Prostate gland (tissue), 2 donors: ENCODE measurements at regions not wholly inside any gene's neighbourhood (a gene's known extent, or its start where the extent isn't known, plus 50 kb on each side); places are given as distances from the start of the nearest gene placed in this dataset.

ENCODE experiments used
- DNase-seq: peaks from one replicate; pipeline ENCODE4 v3.0.0-alpha.2; 2019; ENCODE audit warnings: low spot score
- H3K27ac ChIP-seq, 2 donors: fragments of 200-600 bp; sonication (generic); 2 replicates each; pipeline ENCODE4 v1.5.1; 2017 to 2019
- H3K27me3 ChIP-seq: fragments of 200-600 bp; sonication (generic); replicated peaks from 2 replicates; pipeline ENCODE4 v1.5.1; 2019; ENCODE audit not compliant: insufficient read depth
- H3K36me3 ChIP-seq, 2 donors: fragments of 200-600 bp; sonication (generic); 1 replicate in 1 of 2; 2 replicates in 1 of 2; pipeline versions ENCODE4 v1.5.1 to v1.8.1; 2017 to 2019
- H3K4me1 ChIP-seq: fragments of 200-600 bp; sonication (generic); replicated peaks from 2 replicates; pipeline ENCODE4 v1.5.1; 2019
- H3K4me3 ChIP-seq, 2 donors: fragments of 200-600 bp; sonication (generic); 2 replicates each; pipeline ENCODE4 v1.5.1; 2017 to 2019
- H3K9me3 ChIP-seq: fragments of 200-600 bp; sonication (generic); 2 replicates; pipeline ENCODE4 v1.5.1; 2017
- POLR2A ChIP-seq: fragments of 450-650 bp; IDR thresholded peaks from one replicate; pipeline ENCODE4 v1.6.1; 2016; ENCODE audit warnings: antibody characterized with exemption, mild to moderate bottlenecking
- POLR2AphosphoS5 ChIP-seq: sonication (generic); formaldehyde crosslinking; IDR thresholded peaks from one replicate; pipeline ENCODE4 v1.6.1; 2017; ENCODE audit warnings: antibody characterized with exemption
- WGBS: methylation state at CpG from one replicate; pipeline ENCODE4 v1.1.5; 2018; 5-methylcytosine and 5-hydroxymethylcytosine counted together
- intact Hi-C: fragments of 100-400 bp; cut with DNase I; formaldehyde crosslinking; loops from one replicate; pipeline ENCODE4 v1.14.2; 2022
- TF ChIP-seq, protein P1 (sequence below), 4 experiments: fragments of 200-600 bp in 2 of 4; fragments of 450-650 bp in 2 of 4; sonication (generic) in 2 of 4; IDR thresholded peaks; 1 replicate in 3 of 4; 2 replicates in 1 of 4; pipeline ENCODE4 v1.5.1; 2016 to 2019; ENCODE audit warnings: antibody characterized with exemption in 4 of 4, mild to moderate bottlenecking in 2 of 4, moderate library complexity in 2 of 4

DNA sequence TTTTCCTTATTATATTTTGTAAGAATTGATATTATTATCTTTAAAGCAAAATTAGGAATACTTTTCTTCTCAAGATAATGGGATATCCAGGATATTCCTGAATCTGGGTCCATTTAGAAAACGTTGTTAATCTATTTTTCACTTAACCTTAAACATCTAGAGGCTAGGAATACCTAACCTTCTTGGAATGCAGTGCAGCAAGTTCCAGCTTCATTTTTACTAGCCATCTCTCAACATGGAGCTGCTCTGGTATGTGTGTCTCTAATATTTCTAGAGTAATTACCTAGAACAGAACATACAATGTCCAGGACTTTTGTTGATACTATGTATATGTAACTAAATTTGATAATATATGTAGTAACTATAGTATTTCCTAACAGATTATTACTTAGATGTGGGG, 87.8 kb upstream of the NLGN4Y start:
- TF ChIP-seq POLR2A (no peak), POLR2AphosphoS5 (no peak)
- TF ChIP-seq, protein P1, sequence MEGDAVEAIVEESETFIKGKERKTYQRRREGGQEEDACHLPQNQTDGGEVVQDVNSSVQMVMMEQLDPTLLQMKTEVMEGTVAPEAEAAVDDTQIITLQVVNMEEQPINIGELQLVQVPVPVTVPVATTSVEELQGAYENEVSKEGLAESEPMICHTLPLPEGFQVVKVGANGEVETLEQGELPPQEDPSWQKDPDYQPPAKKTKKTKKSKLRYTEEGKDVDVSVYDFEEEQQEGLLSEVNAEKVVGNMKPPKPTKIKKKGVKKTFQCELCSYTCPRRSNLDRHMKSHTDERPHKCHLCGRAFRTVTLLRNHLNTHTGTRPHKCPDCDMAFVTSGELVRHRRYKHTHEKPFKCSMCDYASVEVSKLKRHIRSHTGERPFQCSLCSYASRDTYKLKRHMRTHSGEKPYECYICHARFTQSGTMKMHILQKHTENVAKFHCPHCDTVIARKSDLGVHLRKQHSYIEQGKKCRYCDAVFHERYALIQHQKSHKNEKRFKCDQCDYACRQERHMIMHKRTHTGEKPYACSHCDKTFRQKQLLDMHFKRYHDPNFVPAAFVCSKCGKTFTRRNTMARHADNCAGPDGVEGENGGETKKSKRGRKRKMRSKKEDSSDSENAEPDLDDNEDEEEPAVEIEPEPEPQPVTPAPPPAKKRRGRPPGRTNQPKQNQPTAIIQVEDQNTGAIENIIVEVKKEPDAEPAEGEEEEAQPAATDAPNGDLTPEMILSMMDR (IDR thresholded peaks at IDR 0.05) = no peak
- DNase-seq = no peak
- H3K4me1 ChIP-seq = no peaks in the 10 kb centered on the region
- intact Hi-C loops = no loop called here
- WGBS = 21% methylated on average over 1 of the region's 1 CpG
- no peaks in the 10 kb centered on the region for H3K9me3 ChIP-seq
- H3K27ac ChIP-seq = no peak overlapping the region
- H3K36me3 ChIP-seq = no peaks in the 10 kb centered on the region
- no peaks in the 10 kb centered on the region for H3K27me3 ChIP-seq
- H3K4me3 ChIP-seq = no peak overlapping the region

DNA sequence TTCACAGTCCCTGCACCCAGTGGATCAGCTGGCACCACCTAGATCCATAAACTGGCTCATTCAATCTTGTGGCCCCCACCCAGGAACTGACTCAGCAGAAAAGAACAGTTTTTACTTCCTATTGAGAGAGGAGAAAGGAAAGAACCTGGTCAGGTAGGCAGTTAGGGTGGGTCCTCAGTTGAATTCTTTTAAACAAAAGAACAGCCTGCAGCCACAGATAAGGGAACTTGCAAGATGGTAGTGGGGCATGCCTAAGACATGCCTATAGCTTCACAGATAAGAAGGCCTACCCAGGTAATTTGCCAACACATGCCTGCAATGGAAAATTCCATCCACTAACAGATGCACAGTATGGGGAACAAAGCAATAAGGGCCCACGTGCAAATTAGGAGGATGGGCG, 86.7 kb upstream of the NLGN4Y start:
- TF ChIP-seq, protein P1 (IDR thresholded peaks at IDR 0.05) = no peak
- no peak for TF ChIP-seq POLR2A
- no peak for TF ChIP-seq POLR2AphosphoS5
- Histone ChIP-seq H3K27ac (no peak overlapping the region), H3K36me3 (no peaks in the 10 kb centered on the region), H3K27me3 (no peaks in the 10 kb centered on the region), H3K9me3 (no peaks in the 10 kb centered on the region), H3K4me3 (no peak overlapping the region), H3K4me1 (no peaks in the 10 kb centered on the region)
- intact Hi-C loops = no loop called here
- DNase-seq = no peak
- WGBS = 92% methylated on average over 2 of the region's 2 CpGs

DNA sequence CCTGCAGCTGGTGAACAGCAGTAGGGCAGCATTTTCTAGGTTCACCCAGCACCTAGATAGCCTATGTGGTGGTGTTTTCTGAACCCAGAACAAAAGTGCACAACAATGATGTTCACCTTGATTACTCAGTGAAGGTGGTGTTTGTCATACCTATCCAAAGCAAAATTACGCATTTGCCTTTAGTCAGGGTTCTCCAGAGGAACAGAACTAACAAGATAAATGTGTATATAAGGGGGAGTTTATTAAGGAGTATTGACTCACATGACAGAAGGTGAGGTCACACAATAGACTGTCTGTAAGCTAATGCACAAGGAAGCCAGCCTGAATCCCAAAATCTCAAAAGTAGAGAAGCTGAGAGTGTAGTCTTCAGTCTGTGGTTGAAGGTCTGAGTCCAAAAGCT, 85.9 kb upstream of the NLGN4Y start:
- H3K4me1 ChIP-seq = no peaks in the 10 kb centered on the region
- no peak for DNase-seq
- no peak overlapping the region for H3K4me3 ChIP-seq
- H3K27ac ChIP-seq = no peak overlapping the region
- no peaks in the 10 kb centered on the region for H3K27me3 ChIP-seq
- intact Hi-C loops = no loop called here
- no peaks in the 10 kb centered on the region for H3K9me3 ChIP-seq
- TF ChIP-seq POLR2A (no peak), POLR2AphosphoS5 (no peak)
- TF ChIP-seq, protein P1 (IDR thresholded peaks at IDR 0.05) = no peak
- H3K36me3 ChIP-seq = no peaks in the 10 kb centered on the region
- WGBS = no CpG with 5 or more reads among the region's 1 CpG

DNA sequence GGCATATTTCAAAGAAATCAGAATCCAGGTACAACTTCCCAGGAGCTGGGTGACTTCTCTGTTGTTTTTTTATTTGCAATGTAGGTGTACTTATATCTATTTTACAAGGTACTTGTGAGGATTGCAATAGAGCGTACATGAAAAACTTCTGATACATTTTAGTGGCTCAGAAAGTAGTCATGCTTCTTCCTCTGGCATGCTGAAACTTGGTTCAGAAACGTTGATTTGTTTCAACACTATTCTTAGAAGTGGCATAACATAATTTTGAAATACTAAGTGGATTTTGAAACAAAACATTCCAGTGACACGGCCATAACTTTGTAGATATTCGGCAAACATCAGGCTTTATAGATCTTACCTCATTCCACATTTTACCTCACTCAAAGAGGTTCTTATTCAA, 79.8 kb upstream of the NLGN4Y start:
- no peaks in the 10 kb centered on the region for H3K36me3 ChIP-seq
- H3K27ac ChIP-seq = no peak overlapping the region
- H3K4me3 ChIP-seq = no peak overlapping the region
- DNase-seq = no peak
- WGBS = 37% methylated on average over 4 of the region's 4 CpGs
- H3K27me3 ChIP-seq = no peaks in the 10 kb centered on the region
- no peaks in the 10 kb centered on the region for H3K9me3 ChIP-seq
- H3K4me1 ChIP-seq = no peaks in the 10 kb centered on the region
- TF ChIP-seq POLR2A = no peak
- TF ChIP-seq POLR2AphosphoS5 = no peak
- TF ChIP-seq, protein P1 (IDR thresholded peaks at IDR 0.05) = no peak
- intact Hi-C loops = no loop called here

DNA sequence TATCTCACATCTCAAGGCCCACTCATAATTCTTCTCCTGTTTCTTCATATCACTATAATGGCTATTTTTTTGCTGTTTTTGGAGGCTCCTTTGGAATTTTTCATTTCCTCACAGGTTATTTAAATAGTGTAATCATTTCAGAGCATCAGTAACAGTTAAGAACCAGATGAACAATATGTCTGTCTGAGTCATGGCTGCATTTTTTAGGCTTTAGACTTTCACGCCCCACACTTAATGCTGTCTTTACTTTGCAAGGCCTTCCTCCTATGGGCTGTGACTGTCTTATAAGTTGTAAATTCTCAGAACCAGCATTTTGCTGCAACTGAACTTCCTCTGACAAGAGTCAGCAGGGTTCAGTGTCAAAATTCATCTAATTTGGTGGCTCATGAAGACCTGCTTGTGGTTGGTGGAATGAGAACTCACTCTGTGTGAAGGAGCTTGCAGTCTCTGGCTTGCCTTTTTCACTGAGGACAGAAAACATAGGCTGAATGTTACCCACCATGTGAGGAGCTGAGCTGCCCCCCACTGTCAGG, 56.1 kb upstream of the NLGN4Y start:
- TF ChIP-seq POLR2AphosphoS5 (no peak), POLR2A (no peak)
- TF ChIP-seq, protein P1 (IDR thresholded peaks at IDR 0.05) = no peak

More for the DNA sequence above, 56.1 kb upstream of the NLGN4Y start:
- Histone ChIP-seq H3K27me3 (no peaks in the 10 kb centered on the region), H3K36me3 (no peaks in the 10 kb centered on the region), H3K9me3 (no peaks in the 10 kb centered on the region), H3K4me1 (no peaks in the 10 kb centered on the region), H3K27ac (no peak overlapping the region), H3K4me3 (no peak overlapping the region)
- 64% methylated on average over 1 of the region's 1 CpG for WGBS
- DNase-seq = no peak
- intact Hi-C loops = no loop called here
